GM12878 (cell line): ENCODE measurements at regions not wholly inside any gene's neighbourhood (a gene's known extent, or its start where the extent isn't known, plus 50 kb on each side); places are given as distances from the start of the nearest gene placed in this dataset.

Source experiments
- ATAC-seq: fragments of 200-7000 bp; cut with Tn5 transposase; 3 replicates; pipeline ENCODE4 v1.9.1; 2020; ENCODE audit warnings: mild to moderate bottlenecking, moderate library complexity
- BruUV-seq: library from RNA; stranded (reverse); fragments of 400-500 nt; replicated peaks from 2 replicates; lab custom pipeline; 2021; lab: Mats Ljungman, UMichigan
- CTCF ChIA-PET: fragments of 300-600 bp; sonication (Branson Sonifier 250); formaldehyde crosslinking; extraction: SDS; loops from one replicate; lab custom pipeline; 2021; ENCODE audit warnings: inconsistent platforms; lab: Yijun Ruan, JAX
- POLR2A ChIA-PET: fragments of 350-600 bp; formaldehyde crosslinking; extraction: SDS; loops from one replicate; lab custom pipeline; 2021; ENCODE audit warnings: inconsistent platforms; lab: Charles Lee
- RAD21 ChIA-PET: fragments of 300-600 bp; sonication (Branson Sonifier 250); formaldehyde crosslinking; loops from one replicate; lab custom pipeline; 2023; ENCODE audit warnings: antibody characterized with exemption; ENCODE audit not compliant: unreplicated experiment; lab: Charles Lee
- SMC1A ChIA-PET: fragments of 300-600 bp; sonication (Branson Sonifier 250); formaldehyde crosslinking; loops from one replicate; lab custom pipeline; 2023; ENCODE audit not compliant: unreplicated experiment, uncharacterized antibody; lab: Charles Lee
- DNase-seq: peaks from one replicate; pipeline ENCODE4 v3.0.0-alpha.2; 2011; ENCODE audit warnings: low read depth, low spot score
- FAIRE-seq: peaks from 3 replicates; lab custom pipeline; 2011; peaks lifted over from hg19 to GRCh38; lab: Jason Lieb, UNC
- H2AFZ ChIP-seq: 2 replicates; pipeline ENCODE4 v1.6.0; 2011; ENCODE audit warnings: low read depth, low read length, control low read depth; ENCODE audit not compliant: control insufficient read depth
- H3K27ac ChIP-seq: 2 replicates; pipeline ENCODE4 v1.5.1; 2011; ENCODE audit warnings: control low read depth; ENCODE audit not compliant: control insufficient read depth, insufficient read depth
- H3K27me3 ChIP-seq, 2 experiments: replicated peaks in 1 of 2; 2 replicates each; pipeline versions ENCODE4 v1.6.0 to v1.6.1; 2011; ENCODE audit warnings: low read length in 1 of 2; ENCODE audit not compliant: control insufficient read depth in 2 of 2, insufficient read depth in 2 of 2
- H3K36me3 ChIP-seq, 2 experiments: 2 replicates each; pipeline ENCODE4 v1.5.1; 2011; ENCODE audit warnings: low read length in 1 of 2; ENCODE audit not compliant: control insufficient read depth in 2 of 2, insufficient read depth in 2 of 2
- H3K4me1 ChIP-seq: 2 replicates; pipeline ENCODE4 v1.6.1; 2011; ENCODE audit warnings: mild to moderate bottlenecking, low read length, moderate library complexity, mixed read lengths; ENCODE audit not compliant: control insufficient read depth, insufficient read depth
- H3K4me2 ChIP-seq: 2 replicates; pipeline ENCODE4 v1.6.0; 2011; ENCODE audit warnings: control low read depth; ENCODE audit not compliant: control insufficient read depth, insufficient read depth
- H3K4me3 ChIP-seq: fragments of 200-600 bp; sonication (generic); 2 replicates; pipeline ENCODE4 v1.5.1; 2016
- H3K79me2 ChIP-seq: 2 replicates; pipeline ENCODE4 v1.6.0; 2011; ENCODE audit warnings: low read length; ENCODE audit not compliant: control insufficient read depth, insufficient read depth
- H3K9ac ChIP-seq: 2 replicates; pipeline ENCODE4 v1.8.0; 2011; ENCODE audit warnings: low read length, control low read depth, mixed read lengths; ENCODE audit not compliant: control insufficient read depth, insufficient read depth
- H3K9me3 ChIP-seq: replicated peaks from 3 replicates; pipeline ENCODE4 v1.5.1; 2011; ENCODE audit warnings: mild to moderate bottlenecking, low read length; ENCODE audit not compliant: control insufficient read depth, insufficient read depth
- H4K20me1 ChIP-seq: 2 replicates; pipeline ENCODE4 v1.6.0; 2011; ENCODE audit not compliant: control insufficient read depth, insufficient read depth
- BMI1 ChIP-seq: fragments of 450-650 bp; IDR thresholded peaks from 2 replicates; pipeline ENCODE4 v1.6.1; 2016; ENCODE audit warnings: mild to moderate bottlenecking, moderate library complexity, borderline replicate concordance
- CBFB ChIP-seq: IDR thresholded peaks from 2 replicates; pipeline ENCODE4 v1.6.1; 2016; ENCODE audit warnings: antibody characterized with exemption, low read depth
- ELK1 ChIP-seq: IDR thresholded peaks from 2 replicates; pipeline ENCODE4 v1.6.1; 2012; ENCODE audit warnings: low read depth, low read length, improper control_type of control experiment
- HCFC1 ChIP-seq: fragments of 150-350 bp; IDR thresholded peaks from 2 replicates; pipeline ENCODE4 v1.6.1; 2014; ENCODE audit warnings: low read length
- HSF1 ChIP-seq: fragments of 150-350 bp; IDR thresholded peaks from 2 replicates; pipeline ENCODE4 v1.6.1; 2014; ENCODE audit warnings: mild to moderate bottlenecking, low read depth, low read length
- NR2C1 ChIP-seq: fragments of 450-650 bp; IDR thresholded peaks from 2 replicates; pipeline ENCODE4 v1.6.1; 2017; ENCODE audit warnings: antibody characterized with exemption, mild to moderate bottlenecking, moderate library complexity
- NR2C2 ChIP-seq: IDR thresholded peaks from 2 replicates; pipeline ENCODE4 v1.6.1; 2011; ENCODE audit warnings: borderline replicate concordance, low read depth; ENCODE audit not compliant: control insufficient read depth, insufficient read length
- ZNF217 ChIP-seq: fragments of 450-650 bp; IDR thresholded peaks from 2 replicates; pipeline ENCODE4 v1.6.1; 2017; ENCODE audit warnings: antibody characterized with exemption, mild to moderate bottlenecking
- WGBS: methylation state at CpG from one replicate; pipeline ENCODE4 v1.1.6; 2016; ENCODE audit warnings: low lambda C conversion rate; ENCODE audit not compliant: insufficient replicate concordance, insufficient coverage; ENCODE audit errors: missing lambda C conversion rate; 5-methylcytosine and 5-hydroxymethylcytosine counted together
- in situ Hi-C: fragments of 300-500 bp; cut with MboI; formaldehyde crosslinking; loops from 9 replicates; pipeline ENCODE4 v1.14.3; 2018; ENCODE audit warnings: mixed read lengths
- intact Hi-C: fragments of 100-400 bp; cut with micrococcal nuclease; formaldehyde crosslinking; loops from one replicate; pipeline ENCODE4 v1.14.2; 2022; ENCODE audit not compliant: unreplicated experiment

GRCh38 chr6:120122401-120122800 is 772.8 kb upstream of the MAN1A1 start:
- H3K4me1 ChIP-seq: no peaks in the 10 kb centered on the region
- WGBS: 0% methylated on average over 2 of the region's 2 CpGs
- no peak overlapping the region for H3K27ac ChIP-seq
- no peaks in the 10 kb centered on the region for H3K36me3 ChIP-seq
- ATAC-seq (no peak), FAIRE-seq (no peak), DNase-seq (no peak)
- intact Hi-C loops (no loop called here), in situ Hi-C loops (no loop called here)
- no peak overlapping the region for H2AFZ ChIP-seq
- no TSS peak for BruUV-seq
- H3K79me2 ChIP-seq: no peaks in the 10 kb centered on the region
- no peaks in the 10 kb centered on the region for H3K27me3 ChIP-seq
- H3K4me2 ChIP-seq: no peak overlapping the region
- POLR2A ChIA-PET: no interaction called here
- no peaks in the 10 kb centered on the region for H4K20me1 ChIP-seq
- H3K9me3 ChIP-seq: no peaks in the 10 kb centered on the region
- RAD21 ChIA-PET: no interaction called here
- H3K9ac ChIP-seq: no peak overlapping the region
- CTCF ChIA-PET: no interaction called here
- TF ChIP-seq CBFB (no peak), HCFC1 (no peak), BMI1 (no peak), NR2C2 (no peak), ELK1 (no peak), ZNF217 (no peak), NR2C1 (no peak), HSF1 (no peak)
- SMC1A ChIA-PET: no interaction called here
- no peak overlapping the region for H3K4me3 ChIP-seq
